Smooth muscle cell (in vitro differentiated cells): ENCODE measurements at regions not wholly inside any gene's neighbourhood (a gene's known extent, or its start where the extent isn't known, plus 50 kb on each side); places are given as distances from the start of the nearest gene placed in this dataset.

ENCODE experiments used
- DNase-seq: peaks from one replicate; lab custom pipeline; 2025; ENCODE audit not compliant: unreplicated experiment; lab: John Stamatoyannopoulos, UW
- H2AFZ ChIP-seq: fragments of 200-600 bp; sonication (generic); 2 replicates; pipeline ENCODE4 v1.6.0; 2016; ENCODE audit warnings: antibody characterized with exemption, low read depth, mild to moderate bottlenecking
- H3F3A ChIP-seq: fragments of 200-600 bp; sonication (generic); 2 replicates; pipeline ENCODE4 v1.6.0; 2017; ENCODE audit warnings: antibody characterized with exemption, low read depth
- H3K27ac ChIP-seq: fragments of 200-600 bp; sonication (generic); 2 replicates; pipeline ENCODE4 v1.5.1; 2016; ENCODE audit warnings: low read depth, mild to moderate bottlenecking
- H3K27me3 ChIP-seq: fragments of 200-600 bp; sonication (generic); 2 replicates; pipeline ENCODE4 v1.6.1; 2016; ENCODE audit warnings: low read depth, mild to moderate bottlenecking
- H3K36me3 ChIP-seq: fragments of 200-600 bp; sonication (generic); 2 replicates; pipeline ENCODE4 v1.5.1; 2016; ENCODE audit warnings: low read depth
- H3K4me1 ChIP-seq: fragments of 200-600 bp; sonication (generic); 2 replicates; pipeline ENCODE4 v1.5.1; 2016; ENCODE audit warnings: low read depth
- H3K4me2 ChIP-seq: fragments of 200-600 bp; sonication (generic); 2 replicates; pipeline ENCODE4 v1.6.0; 2016; ENCODE audit warnings: mild to moderate bottlenecking
- H3K4me3 ChIP-seq: fragments of 200-600 bp; sonication (generic); 2 replicates; pipeline ENCODE4 v1.5.1; 2016; ENCODE audit warnings: mild to moderate bottlenecking
- H3K79me2 ChIP-seq: fragments of 200-600 bp; sonication (generic); 2 replicates; pipeline ENCODE4 v1.6.0; 2016; ENCODE audit warnings: low read depth, mild to moderate bottlenecking
- H3K9ac ChIP-seq: fragments of 200-600 bp; sonication (generic); 2 replicates; pipeline ENCODE4 v1.6.0; 2016; ENCODE audit warnings: low read depth
- H3K9me3 ChIP-seq: fragments of 200-600 bp; sonication (generic); replicated peaks from 2 replicates; pipeline ENCODE4 v1.5.1; 2016; ENCODE audit warnings: low read depth
- H4K20me1 ChIP-seq: fragments of 200-600 bp; sonication (generic); 2 replicates; pipeline ENCODE4 v1.6.0; 2016; ENCODE audit warnings: low read depth
- CTCF ChIP-seq: fragments of 200-600 bp; sonication (generic); IDR thresholded peaks from 2 replicates; pipeline ENCODE4 v1.5.1; 2017; ENCODE audit warnings: borderline replicate concordance, mild to moderate bottlenecking, antibody characterized with exemption; ENCODE audit not compliant: insufficient read depth, poor library complexity, severe bottlenecking
- WGBS: methylation state at CpG from one replicate; pipeline ENCODE4 v1.1.7; 2016; ENCODE audit warnings: low lambda C conversion rate; 5-methylcytosine and 5-hydroxymethylcytosine counted together

DNA sequence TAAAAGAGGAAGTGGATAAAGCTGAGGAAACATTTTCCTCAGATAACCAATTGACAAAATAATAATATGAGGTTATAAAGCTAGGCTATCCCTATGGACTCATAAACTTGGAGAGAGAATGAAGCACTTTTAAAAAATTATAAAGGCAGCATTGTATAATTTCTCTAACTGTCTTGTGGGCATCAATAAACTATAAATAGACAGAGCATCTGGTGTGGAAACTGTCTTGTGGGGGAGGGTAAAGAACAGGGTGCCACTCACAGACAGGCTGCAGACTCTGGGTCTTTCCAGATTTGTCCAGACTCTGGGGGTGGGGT is 333.5 kb downstream of the BUD13 start:
- H3K9me3 ChIP-seq = no peaks in the 10 kb centered on the region
- H3K4me3 ChIP-seq = no peak overlapping the region
- no peak overlapping the region for H3K4me2 ChIP-seq
- no peaks in the 10 kb centered on the region for H3F3A ChIP-seq
- H2AFZ ChIP-seq = no peak overlapping the region
- TF ChIP-seq CTCF = no peak
- DNase-seq = no peak
- peaks cover 20% of the 10 kb centered on the region for H3K27me3 ChIP-seq
- no peak overlapping the region for H3K27ac ChIP-seq
- no peaks in the 10 kb centered on the region for H3K4me1 ChIP-seq
- H3K9ac ChIP-seq = no peak overlapping the region
- no peaks in the 10 kb centered on the region for H4K20me1 ChIP-seq
- no peaks in the 10 kb centered on the region for H3K79me2 ChIP-seq
- H3K36me3 ChIP-seq = no peaks in the 10 kb centered on the region

- Histone ChIP-seq H3K9ac (no peak overlapping the region), H3K27ac (no peak overlapping the region), H3K4me1 (no peaks in the 10 kb centered on the region), H3K27me3 (peaks cover 23% of the 10 kb centered on the region), H3K4me3 (no peak overlapping the region), H3F3A (no peaks in the 10 kb centered on the region), H3K36me3 (no peaks in the 10 kb centered on the region), H3K9me3 (no peaks in the 10 kb centered on the region), H3K79me2 (no peaks in the 10 kb centered on the region), H3K4me2 (no peak overlapping the region), H2AFZ (no peak overlapping the region), H4K20me1 (no peaks in the 10 kb centered on the region)
- DNase-seq = no peak
- no peak for TF ChIP-seq CTCF
- 89% methylated on average over 6 of the region's 6 CpGs for WGBS
These were observed 334.0 kb downstream of the BUD13 start for GRCh38 chr11:116438651-116439360.

- WGBS = 92% methylated on average over 2 of the region's 2 CpGs
- no peaks in the 10 kb centered on the region for H3F3A ChIP-seq
- no peak for DNase-seq
- H3K27me3 ChIP-seq = peaks cover 38% of the 10 kb centered on the region
- no peaks in the 10 kb centered on the region for H4K20me1 ChIP-seq
- no peaks in the 10 kb centered on the region for H3K4me1 ChIP-seq
- H3K4me2 ChIP-seq = no peak overlapping the region
- no peaks in the 10 kb centered on the region for H3K9me3 ChIP-seq
- H3K79me2 ChIP-seq = no peaks in the 10 kb centered on the region
- H3K27ac ChIP-seq = no peak overlapping the region
- no peaks in the 10 kb centered on the region for H3K36me3 ChIP-seq
- H3K4me3 ChIP-seq = no peak overlapping the region
- no peak overlapping the region for H2AFZ ChIP-seq
- TF ChIP-seq CTCF = no peak
- no peak overlapping the region for H3K9ac ChIP-seq
These were observed 337.8 kb downstream of the BUD13 start for GRCh38 chr11:116434986-116435385.

- H3K79me2 ChIP-seq = no peaks in the 10 kb centered on the region
- no peak overlapping the region for H3K27ac ChIP-seq
- peaks cover 33% of the 10 kb centered on the region for H3K27me3 ChIP-seq
- H3K9ac ChIP-seq = no peak overlapping the region
- no peak overlapping the region for H3K4me2 ChIP-seq
- H4K20me1 ChIP-seq = no peaks in the 10 kb centered on the region
- no peak overlapping the region for H3K4me3 ChIP-seq
- no peak for DNase-seq
- peaks cover 7% of the 10 kb centered on the region for H3K4me1 ChIP-seq
- 93% methylated on average over 9 of the region's 9 CpGs for WGBS
- H3K36me3 ChIP-seq = no peaks in the 10 kb centered on the region
- H3F3A ChIP-seq = no peaks in the 10 kb centered on the region
- no peaks in the 10 kb centered on the region for H3K9me3 ChIP-seq
- TF ChIP-seq CTCF = no peak
- no peak overlapping the region for H2AFZ ChIP-seq
These were observed 340.5 kb downstream of the BUD13 start for GRCh38 chr11:116432301-116432700.
